SU-DHL-6 (cell line): ENCODE measurements at regions not wholly inside any gene's neighbourhood (a gene's known extent, or its start where the extent isn't known, plus 50 kb on each side); places are given as distances from the start of the nearest gene placed in this dataset.

Source experiments
- H2AFZ ChIP-seq: fragments of 200-600 bp; sonication (generic); 2 replicates; pipeline ENCODE4 v1.6.1; 2014; ENCODE audit warnings: low read depth, mild to moderate bottlenecking, moderate library complexity, mixed read lengths, antibody characterized with exemption, low read length; ENCODE audit not compliant: severe bottlenecking
- H3F3A ChIP-seq: fragments of 200-600 bp; shearing (Covaris generic); 2 replicates; pipeline ENCODE4 v1.6.0; 2016; ENCODE audit warnings: antibody characterized with exemption, mild to moderate bottlenecking; ENCODE audit not compliant: insufficient read depth
- H3K27ac ChIP-seq: fragments of 200-600 bp; sonication (generic); 2 replicates; pipeline ENCODE4 v1.5.1; 2016; ENCODE audit warnings: low read depth, mild to moderate bottlenecking, low read length, moderate library complexity, mixed read lengths
- H3K27me3 ChIP-seq: fragments of 200-600 bp; sonication (generic), shearing (Covaris generic); 2 replicates; pipeline ENCODE4 v1.6.0; 2014; ENCODE audit warnings: mild to moderate bottlenecking, low read length
- H3K36me3 ChIP-seq: fragments of 200-600 bp; sonication (generic); 2 replicates; pipeline ENCODE4 v1.6.1; 2014; ENCODE audit warnings: mild to moderate bottlenecking, low read length, mixed read lengths
- H3K4me2 ChIP-seq: fragments of 300-600, 200-600 bp; shearing (Covaris generic), sonication (generic); 2 replicates; pipeline ENCODE4 v1.6.0; 2014; ENCODE audit warnings: low read length, low read depth, mild to moderate bottlenecking; ENCODE audit not compliant: poor library complexity, severe bottlenecking
- H3K4me3 ChIP-seq: fragments of 200-600 bp; sonication (generic); 2 replicates; pipeline ENCODE4 v1.5.1; 2014; ENCODE audit warnings: antibody characterized with exemption, low read length, mild to moderate bottlenecking, mixed read lengths; ENCODE audit not compliant: insufficient read depth, poor library complexity, severe bottlenecking
- H3K79me2 ChIP-seq: fragments of 200-600 bp; sonication (generic); 2 replicates; pipeline ENCODE4 v1.6.1; 2014; ENCODE audit warnings: mild to moderate bottlenecking, low read length, moderate library complexity; ENCODE audit not compliant: insufficient read depth
- H3K9ac ChIP-seq: fragments of 200-600 bp; sonication (generic); 2 replicates; pipeline ENCODE4 v1.7.0; 2014; ENCODE audit warnings: mild to moderate bottlenecking, low read length
- H3K9me2 ChIP-seq: fragments of 200-600 bp; sonication (generic); replicated peaks from 2 replicates; pipeline ENCODE4 v1.6.1; 2014; ENCODE audit warnings: low read length; ENCODE audit not compliant: insufficient read depth
- H3K9me3 ChIP-seq: fragments of 200-600 bp; sonication (generic); 2 replicates; pipeline ENCODE4 v1.6.1; 2014; ENCODE audit warnings: low read length, mixed read lengths; ENCODE audit not compliant: insufficient read depth
- H4K20me1 ChIP-seq: fragments of 200-600 bp; sonication (generic); 2 replicates; pipeline ENCODE4 v1.6.1; 2014; ENCODE audit warnings: low read depth, mild to moderate bottlenecking, antibody characterized with exemption, low read length, moderate library complexity, mixed read lengths
- CTCF ChIP-seq: fragments of 200-600 bp; sonication (generic); IDR thresholded peaks from one replicate; pipeline ENCODE4 v1.5.1; 2017; ENCODE audit warnings: antibody characterized with exemption, mild to moderate bottlenecking, low read length, moderate library complexity; ENCODE audit not compliant: insufficient read depth, poor library complexity, severe bottlenecking
- EZH2phosphoT487 ChIP-seq: fragments of 200-600 bp; sonication (generic), shearing (Covaris generic); conservative IDR thresholded peaks from 2 replicates; pipeline ENCODE4 v1.6.1; 2018; ENCODE audit warnings: mild to moderate bottlenecking, antibody characterized with exemption, low read length, moderate library complexity, mixed read lengths

DNA sequence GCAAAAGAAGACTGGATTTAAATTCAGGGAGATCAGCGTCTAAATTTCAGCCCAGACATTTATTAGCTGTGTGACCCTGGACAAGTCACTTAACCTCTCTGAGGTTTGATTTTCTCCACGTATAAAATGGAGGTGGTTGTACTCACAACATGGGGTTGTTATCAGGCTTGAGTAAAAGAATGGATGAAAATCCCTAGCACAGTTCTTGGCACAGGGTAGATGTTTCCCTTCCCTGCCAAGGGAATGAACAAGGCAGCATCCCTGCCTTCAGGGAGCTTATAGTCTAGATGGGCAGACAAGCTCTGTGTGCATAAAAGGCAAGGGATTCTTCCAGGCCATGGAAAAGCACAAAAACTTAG is 50.2 kb upstream of the MRPS22 start:
- no peaks in the 10 kb centered on the region for H3K9me2 ChIP-seq
- no peak overlapping the region for H3K4me2 ChIP-seq
- H3F3A ChIP-seq = no peaks in the 10 kb centered on the region
- H3K27ac ChIP-seq = no peak overlapping the region
- no peaks in the 10 kb centered on the region for H3K9me3 ChIP-seq
- no peak overlapping the region for H2AFZ ChIP-seq
- H3K9ac ChIP-seq = no peak overlapping the region
- H3K27me3 ChIP-seq = no peaks in the 10 kb centered on the region
- H3K4me3 ChIP-seq = no peak overlapping the region
- TF ChIP-seq CTCF (no peak), EZH2phosphoT487 (no peak)
- no peaks in the 10 kb centered on the region for H3K79me2 ChIP-seq
- no peaks in the 10 kb centered on the region for H3K36me3 ChIP-seq
- no peaks in the 10 kb centered on the region for H4K20me1 ChIP-seq
